B cell (primary cell): ENCODE measurements at regions not wholly inside any gene's neighbourhood (a gene's known extent, or its start where the extent isn't known, plus 50 kb on each side); places are given as distances from the start of the nearest gene placed in this dataset.

ENCODE experiments used
- EZH2 ChIP-seq: IDR thresholded peaks from 2 replicates; pipeline ENCODE4 v1.6.1; 2012; ENCODE audit warnings: borderline replicate concordance, low read depth, mild to moderate bottlenecking, moderate library complexity, low read length; ENCODE audit not compliant: insufficient read depth, poor library complexity, severe bottlenecking
- TF ChIP-seq, protein P1 (sequence below): fragments of 200-600 bp; IDR thresholded peaks from one replicate; pipeline ENCODE4 v1.8.0; 2022; ENCODE audit warnings: antibody characterized with exemption, mild to moderate bottlenecking

DNA sequence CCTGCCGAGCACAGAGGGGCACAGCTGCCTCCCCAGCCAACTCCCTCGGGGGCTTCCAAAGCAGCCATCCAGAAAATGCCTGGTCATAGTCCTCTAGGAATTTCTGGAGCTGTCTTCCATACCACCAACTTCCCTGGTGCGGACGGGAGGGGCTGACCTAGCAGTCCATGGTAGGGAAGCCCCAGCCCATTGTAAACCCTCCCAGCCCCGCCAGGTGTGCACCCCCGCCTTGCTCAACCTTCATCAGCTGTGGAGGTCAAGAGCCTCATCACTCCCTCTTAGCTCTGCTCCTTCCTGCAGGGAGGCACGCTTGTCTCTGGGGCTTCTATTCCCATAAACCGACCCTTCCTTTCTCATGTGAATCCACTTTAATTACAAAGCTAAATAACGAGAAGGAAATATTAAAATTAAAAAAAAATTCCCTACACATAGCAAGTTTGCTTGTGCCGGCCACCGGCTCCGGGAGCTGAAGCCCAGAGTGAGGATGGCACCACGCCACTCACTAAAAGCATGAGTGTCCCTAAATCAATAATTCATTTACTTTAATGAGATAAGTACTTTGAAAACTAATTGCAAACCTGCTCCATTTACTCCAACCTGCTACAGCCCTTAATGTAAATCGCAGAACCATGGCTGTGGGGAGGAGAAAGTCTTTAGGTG is 181.4 kb downstream of the ENGASE start:
- TF ChIP-seq EZH2, result no peak
- TF ChIP-seq, protein P1, sequence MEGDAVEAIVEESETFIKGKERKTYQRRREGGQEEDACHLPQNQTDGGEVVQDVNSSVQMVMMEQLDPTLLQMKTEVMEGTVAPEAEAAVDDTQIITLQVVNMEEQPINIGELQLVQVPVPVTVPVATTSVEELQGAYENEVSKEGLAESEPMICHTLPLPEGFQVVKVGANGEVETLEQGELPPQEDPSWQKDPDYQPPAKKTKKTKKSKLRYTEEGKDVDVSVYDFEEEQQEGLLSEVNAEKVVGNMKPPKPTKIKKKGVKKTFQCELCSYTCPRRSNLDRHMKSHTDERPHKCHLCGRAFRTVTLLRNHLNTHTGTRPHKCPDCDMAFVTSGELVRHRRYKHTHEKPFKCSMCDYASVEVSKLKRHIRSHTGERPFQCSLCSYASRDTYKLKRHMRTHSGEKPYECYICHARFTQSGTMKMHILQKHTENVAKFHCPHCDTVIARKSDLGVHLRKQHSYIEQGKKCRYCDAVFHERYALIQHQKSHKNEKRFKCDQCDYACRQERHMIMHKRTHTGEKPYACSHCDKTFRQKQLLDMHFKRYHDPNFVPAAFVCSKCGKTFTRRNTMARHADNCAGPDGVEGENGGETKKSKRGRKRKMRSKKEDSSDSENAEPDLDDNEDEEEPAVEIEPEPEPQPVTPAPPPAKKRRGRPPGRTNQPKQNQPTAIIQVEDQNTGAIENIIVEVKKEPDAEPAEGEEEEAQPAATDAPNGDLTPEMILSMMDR, result no peak
